ENCODE measurements at regions not wholly inside any gene's neighbourhood (a gene's known extent, or its start where the extent isn't known, plus 50 kb on each side); places are given as distances from the start of the nearest gene placed in this dataset.

GRCh38 chr7:42614636-42615035 is 297.2 kb downstream of the C7orf25 start:
- Mint-ChIP-seq H3K4me3 (no peak overlapping the region), H3K9me3 (no peaks in the 10 kb centered on the region), H3K27me3 (peaks cover 5% of the 10 kb centered on the region), H3K4me1 (no peaks in the 10 kb centered on the region), H3K36me3 (no peaks in the 10 kb centered on the region), H3K27ac (no peak overlapping the region)
- no peak for DNase-seq

GRCh38 chr7:42611961-42612360 is 299.9 kb downstream of the C7orf25 start:
- H3K27ac Mint-ChIP-seq = no peak overlapping the region
- peaks cover 22% of the 10 kb centered on the region for H3K27me3 Mint-ChIP-seq
- DNase-seq = no peak
- no peaks in the 10 kb centered on the region for H3K4me1 Mint-ChIP-seq
- no peaks in the 10 kb centered on the region for H3K9me3 Mint-ChIP-seq
- no peaks in the 10 kb centered on the region for H3K36me3 Mint-ChIP-seq
- H3K4me3 Mint-ChIP-seq = no peak overlapping the region

- H3K9me3 Mint-ChIP-seq = no peaks in the 10 kb centered on the region
- peaks cover 18% of the 10 kb centered on the region for H3K27me3 Mint-ChIP-seq
- no peak for DNase-seq
- H3K36me3 Mint-ChIP-seq = no peaks in the 10 kb centered on the region
- no peak overlapping the region for H3K4me3 Mint-ChIP-seq
- no peak overlapping the region for H3K27ac Mint-ChIP-seq
- no peaks in the 10 kb centered on the region for H3K4me1 Mint-ChIP-seq
Measured at GRCh38 chr7:42611289-42611928, 300.5 kb downstream of the C7orf25 start.

GRCh38 chr7:42606193-42606905 is 305.5 kb downstream of the C7orf25 start:
- peaks cover 17% of the 10 kb centered on the region for H3K27me3 Mint-ChIP-seq
- H3K4me3 Mint-ChIP-seq = no peak overlapping the region
- no peak for DNase-seq
- H3K36me3 Mint-ChIP-seq = no peaks in the 10 kb centered on the region
- H3K27ac Mint-ChIP-seq = no peak overlapping the region
- H3K9me3 Mint-ChIP-seq = no peaks in the 10 kb centered on the region
- H3K4me1 Mint-ChIP-seq = no peaks in the 10 kb centered on the region

- no peak overlapping the region for H3K4me3 Mint-ChIP-seq
- peaks cover 17% of the 10 kb centered on the region for H3K27me3 Mint-ChIP-seq
- H3K4me1 Mint-ChIP-seq = no peaks in the 10 kb centered on the region
- no peak overlapping the region for H3K27ac Mint-ChIP-seq
- no peaks in the 10 kb centered on the region for H3K9me3 Mint-ChIP-seq
- H3K36me3 Mint-ChIP-seq = no peaks in the 10 kb centered on the region
- no peak for DNase-seq
Measured at GRCh38 chr7:42605406-42606192, 306.3 kb downstream of the C7orf25 start.

GRCh38 chr7:42603496-42603895 is 308.4 kb downstream of the C7orf25 start:
- H3K4me1 Mint-ChIP-seq = no peaks in the 10 kb centered on the region
- H3K9me3 Mint-ChIP-seq = no peaks in the 10 kb centered on the region
- H3K27me3 Mint-ChIP-seq = peaks cover 11% of the 10 kb centered on the region
- H3K4me3 Mint-ChIP-seq = no peak overlapping the region
- no peaks in the 10 kb centered on the region for H3K36me3 Mint-ChIP-seq
- DNase-seq = no peak
- H3K27ac Mint-ChIP-seq = no peak overlapping the region

GRCh38 chr7:42597300-42597699 is 314.6 kb downstream of the C7orf25 start:
- Mint-ChIP-seq H3K36me3 (no peaks in the 10 kb centered on the region), H3K9me3 (no peaks in the 10 kb centered on the region), H3K27ac (no peak overlapping the region), H3K4me3 (no peak overlapping the region), H3K27me3 (peaks cover 3% of the 10 kb centered on the region), H3K4me1 (no peaks in the 10 kb centered on the region)
- DNase-seq = no peak

- Mint-ChIP-seq H3K4me3 (no peak overlapping the region), H3K36me3 (no peaks in the 10 kb centered on the region), H3K9me3 (no peaks in the 10 kb centered on the region), H3K27ac (no peak overlapping the region), H3K27me3 (peaks cover 3% of the 10 kb centered on the region), H3K4me1 (no peaks in the 10 kb centered on the region)
- no peak for DNase-seq
Measured at GRCh38 chr7:42596737-42597136, 315.1 kb downstream of the C7orf25 start.

- H3K4me1 Mint-ChIP-seq = no peaks in the 10 kb centered on the region
- H3K4me3 Mint-ChIP-seq = no peak overlapping the region
- no peak for DNase-seq
- H3K36me3 Mint-ChIP-seq = no peaks in the 10 kb centered on the region
- peaks cover 2% of the 10 kb centered on the region for H3K9me3 Mint-ChIP-seq
- H3K27me3 Mint-ChIP-seq = peaks cover 3% of the 10 kb centered on the region
- H3K27ac Mint-ChIP-seq = no peak overlapping the region
Measured at GRCh38 chr7:42593860-42594259, 318.0 kb downstream of the C7orf25 start.

GRCh38 chr7:42590771-42591310 is 321.0 kb downstream of the C7orf25 start:
- peaks cover 2% of the 10 kb centered on the region for H3K9me3 Mint-ChIP-seq
- H3K4me3 Mint-ChIP-seq = no peak overlapping the region
- H3K27me3 Mint-ChIP-seq = peaks cover 3% of the 10 kb centered on the region
- H3K36me3 Mint-ChIP-seq = no peaks in the 10 kb centered on the region
- no peak overlapping the region for H3K27ac Mint-ChIP-seq
- no peak for DNase-seq
- H3K4me1 Mint-ChIP-seq = no peaks in the 10 kb centered on the region

- no peak for DNase-seq
- Mint-ChIP-seq H3K4me3 (no peak overlapping the region), H3K27me3 (no peaks in the 10 kb centered on the region), H3K9me3 (peaks cover 9% of the 10 kb centered on the region), H3K4me1 (no peaks in the 10 kb centered on the region), H3K36me3 (no peaks in the 10 kb centered on the region), H3K27ac (no peak overlapping the region)
Measured at GRCh38 chr7:42588876-42589275, 323.0 kb downstream of the C7orf25 start.

GRCh38 chr7:42587806-42588205 is 324.1 kb downstream of the C7orf25 start:
- Mint-ChIP-seq H3K36me3 (no peaks in the 10 kb centered on the region), H3K4me3 (no peak overlapping the region), H3K4me1 (no peaks in the 10 kb centered on the region), H3K9me3 (peaks cover 15% of the 10 kb centered on the region), H3K27me3 (no peaks in the 10 kb centered on the region), H3K27ac (no peak overlapping the region)
- DNase-seq = no peak

GRCh38 chr7:42580061-42580460 is 331.8 kb downstream of the C7orf25 start:
- DNase-seq = no peak
- H3K4me1 Mint-ChIP-seq = no peaks in the 10 kb centered on the region
- no peak overlapping the region for H3K4me3 Mint-ChIP-seq
- peaks cover 24% of the 10 kb centered on the region for H3K9me3 Mint-ChIP-seq
- no peaks in the 10 kb centered on the region for H3K36me3 Mint-ChIP-seq
- no peaks in the 10 kb centered on the region for H3K27me3 Mint-ChIP-seq
- no peak overlapping the region for H3K27ac Mint-ChIP-seq

GRCh38 chr7:42575171-42575570 is 336.7 kb downstream of the C7orf25 start:
- no peak overlapping the region for H3K4me3 Mint-ChIP-seq
- H3K27ac Mint-ChIP-seq = no peak overlapping the region
- DNase-seq = no peak

GRCh38 chr7:42574685-42575084 is 337.2 kb downstream of the C7orf25 start:
- no peak for DNase-seq
- Mint-ChIP-seq H3K9me3 (peaks cover 9% of the 10 kb centered on the region), H3K4me1 (no peaks in the 10 kb centered on the region), H3K36me3 (no peaks in the 10 kb centered on the region), H3K4me3 (no peak overlapping the region), H3K27me3 (no peaks in the 10 kb centered on the region), H3K27ac (no peak overlapping the region)

More at GRCh38 chr7:42575171-42575570, 336.7 kb downstream of the C7orf25 start:
- no peaks in the 10 kb centered on the region for H3K27me3 Mint-ChIP-seq
- H3K9me3 Mint-ChIP-seq = peaks cover 12% of the 10 kb centered on the region
- H3K36me3 Mint-ChIP-seq = no peaks in the 10 kb centered on the region
- H3K4me1 Mint-ChIP-seq = no peaks in the 10 kb centered on the region
